Endothelial cell of umbilical vein (primary cell): ENCODE measurements at regions not wholly inside any gene's neighbourhood (a gene's known extent, or its start where the extent isn't known, plus 50 kb on each side); places are given as distances from the start of the nearest gene placed in this dataset.

Source experiments
- BruUV-seq: library from RNA; stranded (reverse); fragments of 400-500 nt; replicated peaks from 2 replicates; lab custom pipeline; 2021; lab: Mats Ljungman, UMichigan
- CTCF ChIA-PET: fragments of 300-600, 350-600 bp; sonication (Branson Sonifier 250); formaldehyde crosslinking; loops from one replicate; lab custom pipeline; 2021; ENCODE audit warnings: antibody characterized with exemption, inconsistent platforms; lab: Charles Lee
- POLR2A ChIA-PET: fragments of 300-600, 350-600 bp; sonication (Branson Sonifier 250); formaldehyde crosslinking; loops from one replicate; lab custom pipeline; 2021; ENCODE audit warnings: antibody characterized with exemption, inconsistent platforms; lab: Charles Lee
- DNase-seq: peaks from one replicate; pipeline ENCODE4 v3.0.0-alpha.2; 2011; ENCODE audit warnings: low read depth, low spot score
- FAIRE-seq: peaks from 2 replicates; lab custom pipeline; 2011; peaks lifted over from hg19 to GRCh38; lab: Jason Lieb, UNC
- H2AFZ ChIP-seq: 2 replicates; pipeline ENCODE4 v1.6.0; 2012; ENCODE audit warnings: low read depth, low read length, control low read depth, inconsistent platforms
- H3K27ac ChIP-seq: 2 replicates; pipeline ENCODE4 v1.5.1; 2011; ENCODE audit warnings: low read depth, mild to moderate bottlenecking, control low read depth, low read length, moderate library complexity; ENCODE audit not compliant: insufficient read depth
- H3K27me3 ChIP-seq, 2 experiments: 2 replicates each; pipeline versions ENCODE4 v1.6.0 to v1.6.1; 2011; ENCODE audit warnings: low read length in 2 of 2, mixed read lengths in 1 of 2; ENCODE audit not compliant: control insufficient read depth in 2 of 2, insufficient read depth in 2 of 2
- H3K36me3 ChIP-seq, 2 experiments: 2 replicates in 1 of 2; 3 replicates in 1 of 2; pipeline ENCODE4 v1.5.1; 2011; ENCODE audit warnings: low read length in 2 of 2, mild to moderate bottlenecking in 1 of 2, moderate library complexity in 1 of 2; ENCODE audit not compliant: control insufficient read depth in 2 of 2, insufficient read depth in 2 of 2; ENCODE audit errors: extremely low read depth in 1 of 2
- H3K4me1 ChIP-seq: 3 replicates; pipeline ENCODE4 v1.5.1; 2011; ENCODE audit warnings: mild to moderate bottlenecking, low read length; ENCODE audit not compliant: control insufficient read depth, insufficient read depth; ENCODE audit errors: extremely low read depth
- H3K4me2 ChIP-seq: 2 replicates; pipeline ENCODE4 v1.6.1; 2011; ENCODE audit warnings: low read length, control low read depth, mixed read lengths; ENCODE audit not compliant: insufficient read depth
- H3K4me3 ChIP-seq, 3 experiments: fragments of 200-600 bp in 1 of 3; sonication (generic), shearing (Covaris generic) in 1 of 3; replicated peaks in 1 of 3; 2 replicates each; pipeline ENCODE4 v1.5.1; 2011 to 2016; ENCODE audit warnings: control low read depth in 3 of 3, low read length in 3 of 3, mild to moderate bottlenecking in 2 of 3, inconsistent platforms in 1 of 3, low read depth in 1 of 3, moderate library complexity in 1 of 3; ENCODE audit not compliant: insufficient read depth in 1 of 3
- H3K79me2 ChIP-seq: 2 replicates; pipeline ENCODE4 v1.6.0; 2012; ENCODE audit warnings: low read length, inconsistent platforms; ENCODE audit not compliant: control insufficient read depth, insufficient read depth
- H3K9ac ChIP-seq: replicated peaks from 2 replicates; pipeline ENCODE3; 2011; ENCODE audit warnings: low read length, control low read depth; ENCODE audit not compliant: insufficient read depth; ENCODE audit errors: extremely low read depth
- H3K9me1 ChIP-seq: replicated peaks from 3 replicates; pipeline ENCODE4 v1.6.0; 2011; ENCODE audit warnings: mild to moderate bottlenecking, low read length; ENCODE audit not compliant: control insufficient read depth, insufficient read depth; ENCODE audit errors: extremely low read depth
- H3K9me3 ChIP-seq: replicated peaks from 2 replicates; pipeline ENCODE4 v1.5.1; 2012; ENCODE audit warnings: low read length, inconsistent platforms; ENCODE audit not compliant: control insufficient read depth, insufficient read depth
- H4K20me1 ChIP-seq: replicated peaks from 2 replicates; pipeline ENCODE3; 2011; ENCODE audit warnings: mild to moderate bottlenecking, low read length; ENCODE audit not compliant: control insufficient read depth, insufficient read depth; ENCODE audit errors: extremely low read depth
- EZH2 ChIP-seq: IDR thresholded peaks from 2 replicates; pipeline ENCODE4 v1.6.1; 2012; ENCODE audit warnings: borderline replicate concordance, low read depth, mild to moderate bottlenecking, moderate library complexity, low read length, inconsistent platforms; ENCODE audit not compliant: severe bottlenecking
- FOS ChIP-seq: IDR thresholded peaks from 2 replicates; pipeline ENCODE4 v1.6.1; 2011; ENCODE audit warnings: mild to moderate bottlenecking, low read length, moderate library complexity, borderline replicate concordance; ENCODE audit not compliant: insufficient read depth
- GATA2 ChIP-seq: IDR thresholded peaks from 2 replicates; pipeline ENCODE4 v1.7.0; 2011; ENCODE audit warnings: low read depth, mild to moderate bottlenecking, moderate library complexity, mixed read lengths, low read length; ENCODE audit not compliant: insufficient read length, insufficient read depth
- JUN ChIP-seq: IDR thresholded peaks from 2 replicates; pipeline ENCODE4 v1.6.1; 2011; ENCODE audit warnings: borderline replicate concordance, low read depth; ENCODE audit not compliant: insufficient read length, insufficient read depth
- MYC ChIP-seq: IDR thresholded peaks from one replicate; pipeline ENCODE4 v1.6.1; 2011; ENCODE audit warnings: mild to moderate bottlenecking, low read depth, low read length
- POLR2A ChIP-seq: IDR thresholded peaks from 2 replicates; pipeline ENCODE4 v1.6.1; 2012; ENCODE audit warnings: low read depth, mild to moderate bottlenecking, control low read depth, low read length
- POLR2AphosphoS5 ChIP-seq: IDR thresholded peaks from 2 replicates; pipeline ENCODE4 v1.6.1; 2012; ENCODE audit warnings: low read depth, mild to moderate bottlenecking, control low read depth, low read length, moderate library complexity; ENCODE audit not compliant: insufficient read depth
- dilution Hi-C: fragments of 300-500 bp; cut with MboI; formaldehyde crosslinking; loops from one replicate; pipeline ENCODE4 v1.15.0; 2019; ENCODE audit warnings: low sequenced_read_pairs; ENCODE audit not compliant: extremely low pct_ligation_motif_present
- intact Hi-C: fragments of 100-400 bp; cut with micrococcal nuclease; formaldehyde crosslinking; loops from one replicate; pipeline ENCODE4 v1.10.0; 2022
- TF ChIP-seq, protein P1 (sequence below), 2 donors: IDR thresholded peaks; 1 replicate in 1 of 2; 2 replicates in 1 of 2; pipeline ENCODE4 v1.5.1; 2011; ENCODE audit warnings: low read length in 2 of 2, mild to moderate bottlenecking in 2 of 2, moderate library complexity in 2 of 2, control low read depth in 1 of 2, inconsistent platforms in 1 of 2, low read depth in 1 of 2; ENCODE audit not compliant: insufficient read depth in 1 of 2; ENCODE audit errors: extremely low read depth in 1 of 2
- TF ChIP-seq, protein P2 (sequence below): IDR thresholded peaks from 2 replicates; pipeline ENCODE4 v1.6.1; 2011; ENCODE audit not compliant: insufficient read depth, insufficient read length

DNA sequence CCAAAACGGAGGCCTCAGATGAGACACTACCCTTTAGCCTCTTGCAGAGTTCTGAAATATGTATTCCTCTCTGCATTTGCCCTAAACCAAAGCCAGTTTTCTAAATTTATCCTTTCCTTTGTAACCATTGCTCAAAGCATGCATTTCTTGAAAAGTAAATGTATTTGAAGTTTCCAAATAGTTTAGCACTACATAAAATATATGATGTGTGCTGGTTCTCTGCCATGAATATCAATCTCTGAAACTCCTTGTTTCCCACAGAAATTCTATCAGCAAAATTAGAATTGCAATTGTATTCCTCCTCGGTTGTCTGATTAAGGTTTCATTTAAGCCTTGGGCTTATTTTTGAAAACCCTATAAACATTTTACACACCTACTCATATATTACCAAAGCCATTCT, 137.1 kb upstream of the SYT6 start:
- no peaks in the 10 kb centered on the region for H3K9me1 ChIP-seq
- no TSS peak for BruUV-seq

More for the DNA sequence above, 137.1 kb upstream of the SYT6 start:
- TF ChIP-seq FOS (no peak), POLR2A (no peak), POLR2AphosphoS5 (no peak), MYC (no peak), GATA2 (no peak), JUN (no peak), EZH2 (no peak)
- TF ChIP-seq, protein P1, sequence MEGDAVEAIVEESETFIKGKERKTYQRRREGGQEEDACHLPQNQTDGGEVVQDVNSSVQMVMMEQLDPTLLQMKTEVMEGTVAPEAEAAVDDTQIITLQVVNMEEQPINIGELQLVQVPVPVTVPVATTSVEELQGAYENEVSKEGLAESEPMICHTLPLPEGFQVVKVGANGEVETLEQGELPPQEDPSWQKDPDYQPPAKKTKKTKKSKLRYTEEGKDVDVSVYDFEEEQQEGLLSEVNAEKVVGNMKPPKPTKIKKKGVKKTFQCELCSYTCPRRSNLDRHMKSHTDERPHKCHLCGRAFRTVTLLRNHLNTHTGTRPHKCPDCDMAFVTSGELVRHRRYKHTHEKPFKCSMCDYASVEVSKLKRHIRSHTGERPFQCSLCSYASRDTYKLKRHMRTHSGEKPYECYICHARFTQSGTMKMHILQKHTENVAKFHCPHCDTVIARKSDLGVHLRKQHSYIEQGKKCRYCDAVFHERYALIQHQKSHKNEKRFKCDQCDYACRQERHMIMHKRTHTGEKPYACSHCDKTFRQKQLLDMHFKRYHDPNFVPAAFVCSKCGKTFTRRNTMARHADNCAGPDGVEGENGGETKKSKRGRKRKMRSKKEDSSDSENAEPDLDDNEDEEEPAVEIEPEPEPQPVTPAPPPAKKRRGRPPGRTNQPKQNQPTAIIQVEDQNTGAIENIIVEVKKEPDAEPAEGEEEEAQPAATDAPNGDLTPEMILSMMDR (IDR thresholded peaks at IDR 0.05; ENCODE audit: extremely low read depth in 1 of 2, insufficient read depth in 1 of 2, low read depth in 1 of 2, low read length in 2 of 2): no peak
- TF ChIP-seq, protein P2, sequence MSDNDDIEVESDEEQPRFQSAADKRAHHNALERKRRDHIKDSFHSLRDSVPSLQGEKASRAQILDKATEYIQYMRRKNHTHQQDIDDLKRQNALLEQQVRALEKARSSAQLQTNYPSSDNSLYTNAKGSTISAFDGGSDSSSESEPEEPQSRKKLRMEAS: no peak
- ChIA-PET POLR2A (no interaction called here), CTCF (interaction anchor here (2.1 kb wide), 1 partner anchor 8 kb away, joined by 16 read pairs; no protein-coding TSS in a partner anchor)
- no peaks in the 10 kb centered on the region for H3K36me3 ChIP-seq
- no peak overlapping the region for H3K4me3 ChIP-seq
- H3K4me1 ChIP-seq: no peaks in the 10 kb centered on the region
- no peak overlapping the region for H3K4me2 ChIP-seq
- H3K27ac ChIP-seq: no peak overlapping the region
- no peak for FAIRE-seq
- no peak overlapping the region for H2AFZ ChIP-seq
- H4K20me1 ChIP-seq: no peaks in the 10 kb centered on the region
- no peaks in the 10 kb centered on the region for H3K9me3 ChIP-seq
- H3K27me3 ChIP-seq: peaks cover 0 to 5% of the 10 kb centered on the region in 2 experiments
- dilution Hi-C loops: no loop called here
- H3K9ac ChIP-seq: no peak overlapping the region
- intact Hi-C loops: no loop called here
- no peaks in the 10 kb centered on the region for H3K79me2 ChIP-seq
- no peak for DNase-seq
